ENCODE measurements at regions not wholly inside any gene's neighbourhood (a gene's known extent, or its start where the extent isn't known, plus 50 kb on each side); places are given as distances from the start of the nearest gene placed in this dataset.

DNA sequence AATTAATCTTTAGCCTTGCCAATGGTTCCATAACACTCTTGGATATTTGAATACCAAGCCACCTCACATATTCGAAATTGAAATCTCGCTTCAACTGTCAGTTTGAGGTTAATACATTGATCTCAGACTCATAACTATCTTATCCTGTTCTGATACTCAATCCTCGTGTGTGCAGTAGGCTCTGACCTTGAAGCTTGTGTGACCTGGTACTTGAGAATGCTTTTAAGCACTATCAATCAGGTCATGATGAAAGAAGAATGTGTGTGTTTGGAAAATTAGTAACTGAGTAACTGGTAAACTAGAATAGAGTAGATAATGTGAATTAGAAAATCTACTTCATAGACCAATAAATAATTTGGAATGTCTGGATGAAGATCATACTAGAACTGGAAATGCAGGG, 1266.7 kb downstream of the MAT2B start:
- no peak overlapping the region for H3K4me3 Mint-ChIP-seq
- DNase-seq (no peak), ATAC-seq (replicated peaks) (no peak)
- no peaks in the 10 kb centered on the region for H3K27me3 Mint-ChIP-seq
- H3K36me3 Mint-ChIP-seq (ENCODE audit: insufficient read depth), result no peaks in the 10 kb centered on the region
- no peaks in the 10 kb centered on the region for H3K4me1 Mint-ChIP-seq (ENCODE audit: low read depth in 2 of 2)
- H3K9me3 Mint-ChIP-seq, result peaks cover 0 to 13% of the 10 kb centered on the region in 2 donors
- no peak overlapping the region for H3K27ac Mint-ChIP-seq

DNA sequence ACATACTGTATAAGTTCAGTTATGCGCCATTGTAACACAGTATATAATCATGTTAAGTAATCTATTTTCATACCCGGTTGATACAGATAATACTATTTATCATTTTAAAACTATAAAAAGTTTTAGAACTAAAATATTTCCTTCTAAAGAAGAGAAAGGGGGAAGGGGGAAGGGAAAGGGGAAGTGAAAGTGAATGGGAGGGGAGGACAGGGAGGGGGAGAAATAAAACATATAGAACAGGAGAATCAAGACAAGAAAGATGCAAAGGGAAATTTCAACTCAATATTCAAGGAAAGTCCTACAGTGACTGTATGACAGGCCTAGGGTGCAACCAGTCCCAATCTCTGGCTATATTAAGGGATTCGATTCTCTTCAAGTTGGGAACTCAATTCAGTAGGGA, 1278.8 kb downstream of the MAT2B start:
- no peak for DNase-seq
- H3K27ac Mint-ChIP-seq, result no peak overlapping the region
- H3K9me3 Mint-ChIP-seq, result peaks cover 0 to 1% of the 10 kb centered on the region in 2 donors
- no peak for ATAC-seq (replicated peaks)
- no peaks in the 10 kb centered on the region for H3K36me3 Mint-ChIP-seq (ENCODE audit: insufficient read depth)
- no peak overlapping the region for H3K4me3 Mint-ChIP-seq
- H3K27me3 Mint-ChIP-seq, result no peaks in the 10 kb centered on the region
- no peaks in the 10 kb centered on the region for H3K4me1 Mint-ChIP-seq (ENCODE audit: low read depth in 2 of 2)

DNA sequence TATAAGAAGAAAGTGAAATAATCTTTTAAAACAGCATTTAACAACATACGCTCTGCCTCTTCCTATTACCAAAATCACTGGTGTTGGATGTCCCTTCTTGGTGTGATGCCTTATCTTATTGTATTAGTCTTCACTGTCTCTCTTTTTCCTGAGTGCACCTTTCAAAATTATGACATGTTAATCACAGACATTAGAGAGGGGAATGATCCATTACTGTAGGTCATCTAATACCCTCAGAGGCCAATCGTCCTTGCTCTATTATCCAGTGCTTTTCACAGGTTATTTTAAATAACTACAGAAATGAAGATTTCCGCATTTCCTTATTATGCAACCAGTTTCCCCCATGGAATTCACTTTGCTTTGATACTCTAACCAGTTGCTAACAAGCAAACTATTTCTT, 1292.7 kb downstream of the MAT2B start:
- DNase-seq (no peak), ATAC-seq (replicated peaks) (no peak)
- H3K36me3 Mint-ChIP-seq (ENCODE audit: insufficient read depth), result no peaks in the 10 kb centered on the region
- no peak overlapping the region for H3K4me3 Mint-ChIP-seq
- no peaks in the 10 kb centered on the region for H3K4me1 Mint-ChIP-seq (ENCODE audit: low read depth in 2 of 2)
- no peaks in the 10 kb centered on the region for H3K27me3 Mint-ChIP-seq
- peaks cover 13 to 22% of the 10 kb centered on the region in 2 donors for H3K9me3 Mint-ChIP-seq
- no peak overlapping the region for H3K27ac Mint-ChIP-seq

- Mint-ChIP-seq H3K36me3 (ENCODE audit: insufficient read depth) (no peaks in the 10 kb centered on the region), H3K9me3 (peaks cover 13 to 22% of the 10 kb centered on the region in 2 donors)
- DNase-seq, result no peak
These were observed 1294.0 kb downstream of the MAT2B start for GRCh38 chr5:164799391-164799790.

GRCh38 chr5:164801910-164802309, 1296.5 kb downstream of the MAT2B start:
- Mint-ChIP-seq H3K4me3 (no peak overlapping the region), H3K4me1 (ENCODE audit: low read depth in 2 of 2) (no peaks in the 10 kb centered on the region), H3K27me3 (no peaks in the 10 kb centered on the region), H3K36me3 (ENCODE audit: insufficient read depth) (no peaks in the 10 kb centered on the region), H3K27ac (no peak overlapping the region), H3K9me3 (peaks cover 9 to 15% of the 10 kb centered on the region in 2 donors)
- DNase-seq (no peak), ATAC-seq (replicated peaks) (no peak)

More at GRCh38 chr5:164799391-164799790, 1294.0 kb downstream of the MAT2B start:
- no peak for ATAC-seq (replicated peaks)
- no peak overlapping the region for H3K4me3 Mint-ChIP-seq
- no peaks in the 10 kb centered on the region for H3K4me1 Mint-ChIP-seq (ENCODE audit: low read depth in 2 of 2)
- no peaks in the 10 kb centered on the region for H3K27me3 Mint-ChIP-seq
- H3K27ac Mint-ChIP-seq, result no peak overlapping the region

DNA sequence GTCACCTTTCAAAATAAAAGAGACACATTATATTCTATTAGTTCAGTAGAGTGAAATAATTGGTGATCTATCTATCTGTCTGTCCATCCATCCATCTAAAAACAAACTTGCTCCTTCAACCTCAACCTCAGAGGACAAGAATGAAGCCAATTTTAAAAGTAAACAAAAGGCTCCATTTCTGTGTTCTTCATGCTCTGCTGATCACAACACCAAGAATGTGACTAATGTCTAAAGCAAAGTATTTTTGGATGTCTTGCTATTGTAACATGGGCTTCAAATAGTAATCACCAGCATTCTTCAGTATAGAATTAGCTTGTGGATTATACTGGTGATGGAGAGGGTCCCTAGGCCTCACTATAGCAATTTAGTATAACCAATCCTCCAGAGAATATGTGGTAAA, 1304.4 kb downstream of the MAT2B start:
- Mint-ChIP-seq H3K4me1 (ENCODE audit: low read depth in 2 of 2) (no peaks in the 10 kb centered on the region), H3K27me3 (no peaks in the 10 kb centered on the region), H3K4me3 (no peak overlapping the region), H3K36me3 (ENCODE audit: insufficient read depth) (no peaks in the 10 kb centered on the region), H3K27ac (no peak overlapping the region), H3K9me3 (peaks cover 0 to 3% of the 10 kb centered on the region in 2 donors)
- ATAC-seq (replicated peaks) (no peak), DNase-seq (no peak)

GRCh38 chr5:164818445-164818844, 1313.0 kb downstream of the MAT2B start:
- Mint-ChIP-seq H3K27ac (no peak overlapping the region), H3K9me3 (peaks cover 0 to 4% of the 10 kb centered on the region in 2 donors), H3K4me3 (no peak overlapping the region), H3K27me3 (no peaks in the 10 kb centered on the region), H3K4me1 (ENCODE audit: low read depth in 2 of 2) (no peaks in the 10 kb centered on the region), H3K36me3 (ENCODE audit: insufficient read depth) (no peaks in the 10 kb centered on the region)
- DNase-seq (no peak), ATAC-seq (replicated peaks) (no peak)

DNA sequence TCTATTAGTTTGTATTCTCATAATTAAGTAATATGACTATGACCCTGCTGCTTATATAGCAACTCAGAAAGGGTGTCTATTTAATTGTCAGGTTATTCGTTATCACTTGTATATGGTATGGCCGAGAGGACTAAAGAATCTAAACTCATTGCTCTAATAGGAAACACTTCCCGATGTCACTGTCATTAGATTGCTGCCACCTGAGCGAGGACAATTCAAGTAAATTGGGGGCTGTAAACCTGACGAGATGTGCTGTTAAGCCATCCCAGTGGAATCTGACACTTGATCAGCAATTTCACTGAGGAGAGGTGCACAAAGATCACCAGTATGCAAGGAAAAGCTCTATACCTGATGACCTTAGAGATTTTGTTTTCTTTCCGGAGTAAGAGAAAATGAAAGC, 1319.3 kb downstream of the MAT2B start:
- Mint-ChIP-seq H3K4me3 (no peak overlapping the region), H3K4me1 (ENCODE audit: low read depth in 2 of 2) (no peaks in the 10 kb centered on the region), H3K9me3 (peaks cover 6 to 11% of the 10 kb centered on the region in 2 donors), H3K27me3 (no peaks in the 10 kb centered on the region), H3K27ac (no peak overlapping the region), H3K36me3 (ENCODE audit: insufficient read depth) (no peaks in the 10 kb centered on the region)
- ATAC-seq (replicated peaks) (no peak), DNase-seq (no peak)

DNA sequence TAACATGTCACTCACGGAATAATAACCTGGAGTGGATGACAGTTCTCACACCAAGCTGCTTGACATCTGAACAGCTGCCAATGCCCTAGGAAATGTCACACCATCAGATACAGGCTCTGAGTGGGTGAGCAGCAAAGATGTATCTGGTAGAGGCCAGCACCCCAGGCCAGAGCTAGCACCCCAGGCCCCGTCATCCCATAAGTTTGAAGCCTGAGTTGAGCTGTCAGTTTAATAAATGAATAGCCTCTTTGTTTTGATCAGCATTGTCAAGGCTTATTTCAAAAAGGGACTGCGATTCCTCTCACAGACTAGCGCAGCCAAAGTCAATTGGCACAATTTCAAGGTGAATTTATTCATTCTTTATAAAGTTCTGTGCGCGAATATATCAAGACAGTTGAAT, 1327.1 kb downstream of the MAT2B start:
- H3K9me3 Mint-ChIP-seq, result peaks cover 11 to 13% of the 10 kb centered on the region in 2 donors
- no peaks in the 10 kb centered on the region for H3K27me3 Mint-ChIP-seq
- H3K27ac Mint-ChIP-seq, result no peak overlapping the region
- DNase-seq (no peak), ATAC-seq (replicated peaks) (no peak)
- H3K4me1 Mint-ChIP-seq (ENCODE audit: low read depth in 2 of 2), result no peaks in the 10 kb centered on the region
- no peaks in the 10 kb centered on the region for H3K36me3 Mint-ChIP-seq (ENCODE audit: insufficient read depth)
- no peak overlapping the region for H3K4me3 Mint-ChIP-seq

- DNase-seq, result no peak
- H3K36me3 Mint-ChIP-seq (ENCODE audit: insufficient read depth), result no peaks in the 10 kb centered on the region
- H3K27me3 Mint-ChIP-seq, result no peaks in the 10 kb centered on the region
- no peaks in the 10 kb centered on the region for H3K4me1 Mint-ChIP-seq (ENCODE audit: low read depth in 2 of 2)
- H3K4me3 Mint-ChIP-seq, result no peak overlapping the region
- H3K27ac Mint-ChIP-seq, result no peak overlapping the region
- peaks cover 14 to 18% of the 10 kb centered on the region in 2 donors for H3K9me3 Mint-ChIP-seq
- no peak for ATAC-seq (replicated peaks)
These were observed 1338.9 kb downstream of the MAT2B start for GRCh38 chr5:164844348-164844747.

- no peak overlapping the region for H3K27ac Mint-ChIP-seq
- no peak overlapping the region for H3K4me3 Mint-ChIP-seq
- no peaks in the 10 kb centered on the region for H3K4me1 Mint-ChIP-seq (ENCODE audit: low read depth in 2 of 2)
- no peak for ATAC-seq (replicated peaks)
- H3K36me3 Mint-ChIP-seq (ENCODE audit: insufficient read depth), result no peaks in the 10 kb centered on the region
- peaks cover 4 to 9% of the 10 kb centered on the region in 2 donors for H3K9me3 Mint-ChIP-seq
- no peak for DNase-seq
- H3K27me3 Mint-ChIP-seq, result no peaks in the 10 kb centered on the region
These were observed 1355.5 kb downstream of the MAT2B start for GRCh38 chr5:164860896-164861295.

DNA sequence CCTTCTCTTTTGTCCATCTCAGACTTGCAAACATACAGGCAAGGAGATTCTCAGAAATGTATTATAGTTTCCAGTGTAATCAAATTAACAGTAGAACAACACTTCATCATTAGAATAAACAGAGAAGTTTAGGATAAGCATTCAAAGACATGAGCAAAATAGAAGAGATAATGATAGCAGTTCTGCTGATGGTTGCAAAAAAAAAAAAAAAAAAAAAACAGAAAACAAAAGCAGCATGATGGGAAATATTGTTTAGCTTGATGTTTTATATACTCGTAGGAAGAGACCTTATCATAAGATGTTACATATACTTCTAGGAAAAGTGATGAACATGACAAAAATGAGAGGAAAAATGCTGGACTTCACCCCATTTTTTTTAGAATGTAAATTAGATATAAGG, 1356.2 kb downstream of the MAT2B start:
- H3K4me3 Mint-ChIP-seq, result no peak overlapping the region
- H3K27ac Mint-ChIP-seq, result no peak overlapping the region
- no peaks in the 10 kb centered on the region for H3K36me3 Mint-ChIP-seq (ENCODE audit: insufficient read depth)
- ATAC-seq (replicated peaks) (no peak), DNase-seq (no peak)
- no peaks in the 10 kb centered on the region for H3K27me3 Mint-ChIP-seq
- H3K9me3 Mint-ChIP-seq, result peaks cover 4 to 9% of the 10 kb centered on the region in 2 donors
- H3K4me1 Mint-ChIP-seq (ENCODE audit: low read depth in 2 of 2), result no peaks in the 10 kb centered on the region

GRCh38 chr5:164868761-164869160, 1363.3 kb downstream of the MAT2B start:
- Mint-ChIP-seq H3K4me3 (no peak overlapping the region), H3K4me1 (ENCODE audit: low read depth in 2 of 2) (no peaks in the 10 kb centered on the region), H3K36me3 (ENCODE audit: insufficient read depth) (peaks cover 3% of the 10 kb centered on the region), H3K9me3 (peaks cover 0 to 5% of the 10 kb centered on the region in 2 donors), H3K27me3 (no peaks in the 10 kb centered on the region), H3K27ac (no peak overlapping the region)
- ATAC-seq (replicated peaks) (no peak), DNase-seq (no peak)

- H3K4me3 Mint-ChIP-seq, result no peak overlapping the region
- no peak for DNase-seq
These were observed 1363.9 kb downstream of the MAT2B start for GRCh38 chr5:164869325-164869724.

GRCh38 chr5:164876793-164877192, 1371.4 kb downstream of the MAT2B start:
- H3K27me3 Mint-ChIP-seq, result no peaks in the 10 kb centered on the region
- no peak for DNase-seq
- peaks cover 3% of the 10 kb centered on the region for H3K36me3 Mint-ChIP-seq (ENCODE audit: insufficient read depth)
- no peak overlapping the region for H3K27ac Mint-ChIP-seq
- no peak for ATAC-seq (replicated peaks)
- H3K4me3 Mint-ChIP-seq, result no peak overlapping the region
- H3K9me3 Mint-ChIP-seq, result peaks cover 0 to 2% of the 10 kb centered on the region in 2 donors
- H3K4me1 Mint-ChIP-seq (ENCODE audit: low read depth in 2 of 2), result no peaks in the 10 kb centered on the region

More at GRCh38 chr5:164869325-164869724, 1363.9 kb downstream of the MAT2B start:
- Mint-ChIP-seq H3K27ac (no peak overlapping the region), H3K27me3 (no peaks in the 10 kb centered on the region), H3K36me3 (ENCODE audit: insufficient read depth) (peaks cover 3% of the 10 kb centered on the region), H3K9me3 (peaks cover 0 to 5% of the 10 kb centered on the region in 2 donors), H3K4me1 (ENCODE audit: low read depth in 2 of 2) (no peaks in the 10 kb centered on the region)
- no peak for ATAC-seq (replicated peaks)

All from effector memory CD8-positive, alpha-beta T cell (primary cell).